ENCODE measurements at regions not wholly inside any gene's neighbourhood (a gene's known extent, or its start where the extent isn't known, plus 50 kb on each side); places are given as distances from the start of the nearest gene placed in this dataset.

DNA sequence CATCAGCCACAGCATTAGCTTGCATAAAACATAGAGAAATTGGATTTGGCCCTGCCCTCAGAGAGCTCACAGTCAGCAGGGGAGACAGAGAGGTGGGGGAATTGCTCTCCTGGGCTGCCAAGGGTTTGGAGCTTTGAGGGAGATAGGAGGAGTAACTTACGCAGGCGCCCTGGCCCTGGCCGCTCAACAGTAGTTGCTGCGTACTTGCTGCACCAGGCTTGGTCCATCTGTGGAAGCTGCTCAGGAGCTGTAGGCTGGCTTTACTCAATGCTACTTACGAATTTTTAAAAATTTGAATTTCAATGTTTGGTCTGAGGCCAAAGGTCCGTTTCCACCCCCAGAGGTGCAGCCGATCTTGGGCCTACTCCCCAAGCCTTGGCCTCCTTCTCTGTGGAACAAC lies 83.3 kb downstream of the CPZ start:
- Histone ChIP-seq H3K9ac (ENCODE audit: insufficient read depth, low read length, poor library complexity, severe bottlenecking) (no peak overlapping the region), H3K4me1 (ENCODE audit: control insufficient read depth in 1 of 2, insufficient read depth in 2 of 2, low read length in 2 of 2) (no peaks in the 10 kb centered on the region), H3K79me2 (ENCODE audit: insufficient read depth, low read length) (no peaks in the 10 kb centered on the region), H2AFZ (ENCODE audit: insufficient read depth, low read depth, low read length, poor library complexity, severe bottlenecking) (no peak overlapping the region), H4K20me1 (ENCODE audit: insufficient read depth, low read length) (no peaks in the 10 kb centered on the region), H3K36me3 (replicated peaks in 1 of 2; ENCODE audit: control insufficient read depth in 1 of 2, insufficient read depth in 2 of 2, low read length in 2 of 2) (no peaks in the 10 kb centered on the region), H3K4me2 (replicated peaks; ENCODE audit: extremely low read depth, low read length, poor library complexity, severe bottlenecking) (no peak overlapping the region), H3K27me3 (ENCODE audit: control insufficient read depth in 2 of 2, insufficient read depth in 2 of 2, low read length in 2 of 2) (no peaks in the 10 kb centered on the region), H3K4me3 (replicated peaks in 1 of 3; ENCODE audit: low read depth in 2 of 3, low read length in 3 of 3) (no peak overlapping the region), H3K9me3 (replicated peaks in 1 of 2; ENCODE audit: control insufficient read depth in 1 of 2, insufficient read depth in 1 of 2, low read length in 2 of 2) (no peaks in the 10 kb centered on the region), H3K27ac (ENCODE audit: low read depth in 1 of 2, low read length in 2 of 2) (no peak overlapping the region)
- 85% methylated on average over 5 of the region's 7 CpGs for WGBS (ENCODE audit: insufficient coverage)
- Mint-ChIP-seq H3K27me3 (ENCODE audit: low read depth in 3 of 3) (peaks cover 0 to 9% (median 2%) of the 10 kb centered on the region in 3 donors), H3K9me3 (no peaks in the 10 kb centered on the region), H3K4me1 (no peaks in the 10 kb centered on the region), H3K36me3 (no peaks in the 10 kb centered on the region), H3K4me3 (no peak overlapping the region), H3K27ac (no peak overlapping the region)
- no peak for DNase-seq
- intact Hi-C loops (cut with micrococcal nuclease), result no loop called here
- TF ChIP-seq, protein P1, sequence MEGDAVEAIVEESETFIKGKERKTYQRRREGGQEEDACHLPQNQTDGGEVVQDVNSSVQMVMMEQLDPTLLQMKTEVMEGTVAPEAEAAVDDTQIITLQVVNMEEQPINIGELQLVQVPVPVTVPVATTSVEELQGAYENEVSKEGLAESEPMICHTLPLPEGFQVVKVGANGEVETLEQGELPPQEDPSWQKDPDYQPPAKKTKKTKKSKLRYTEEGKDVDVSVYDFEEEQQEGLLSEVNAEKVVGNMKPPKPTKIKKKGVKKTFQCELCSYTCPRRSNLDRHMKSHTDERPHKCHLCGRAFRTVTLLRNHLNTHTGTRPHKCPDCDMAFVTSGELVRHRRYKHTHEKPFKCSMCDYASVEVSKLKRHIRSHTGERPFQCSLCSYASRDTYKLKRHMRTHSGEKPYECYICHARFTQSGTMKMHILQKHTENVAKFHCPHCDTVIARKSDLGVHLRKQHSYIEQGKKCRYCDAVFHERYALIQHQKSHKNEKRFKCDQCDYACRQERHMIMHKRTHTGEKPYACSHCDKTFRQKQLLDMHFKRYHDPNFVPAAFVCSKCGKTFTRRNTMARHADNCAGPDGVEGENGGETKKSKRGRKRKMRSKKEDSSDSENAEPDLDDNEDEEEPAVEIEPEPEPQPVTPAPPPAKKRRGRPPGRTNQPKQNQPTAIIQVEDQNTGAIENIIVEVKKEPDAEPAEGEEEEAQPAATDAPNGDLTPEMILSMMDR (IDR thresholded peaks at IDR 0.05), result no peak

DNA sequence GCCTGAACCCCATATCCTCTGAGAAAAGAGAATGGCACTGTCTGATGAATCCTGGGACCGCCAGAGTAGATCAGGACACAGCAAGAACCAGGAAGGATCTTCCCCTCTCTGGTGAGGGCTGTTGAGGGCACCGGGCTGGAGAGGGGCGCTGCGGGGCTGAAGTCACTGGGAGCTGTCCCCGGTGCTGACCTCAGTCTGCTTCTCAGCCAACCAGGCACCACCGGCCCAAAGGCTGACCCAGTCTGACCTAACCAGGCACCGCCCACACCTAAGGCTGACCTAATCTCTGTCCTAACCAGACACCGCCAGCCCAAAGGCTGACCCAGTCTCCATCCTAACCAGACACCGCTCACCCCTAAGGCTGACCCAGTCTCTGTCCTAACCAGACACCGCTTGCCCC lies 82.8 kb downstream of the CPZ start:
- intact Hi-C loops (cut with micrococcal nuclease), result no loop called here
- Mint-ChIP-seq H3K9me3 (no peaks in the 10 kb centered on the region), H3K27me3 (ENCODE audit: low read depth in 3 of 3) (peaks cover 0 to 9% (median 2%) of the 10 kb centered on the region in 3 donors), H3K27ac (no peak overlapping the region), H3K4me1 (no peaks in the 10 kb centered on the region), H3K36me3 (no peaks in the 10 kb centered on the region), H3K4me3 (no peak overlapping the region)
- Histone ChIP-seq H3K4me3 (replicated peaks in 1 of 3; ENCODE audit: low read depth in 2 of 3, low read length in 3 of 3) (no peak overlapping the region), H3K27me3 (ENCODE audit: control insufficient read depth in 2 of 2, insufficient read depth in 2 of 2, low read length in 2 of 2) (no peaks in the 10 kb centered on the region), H3K4me2 (replicated peaks; ENCODE audit: extremely low read depth, low read length, poor library complexity, severe bottlenecking) (no peak overlapping the region), H3K79me2 (ENCODE audit: insufficient read depth, low read length) (no peaks in the 10 kb centered on the region), H3K9me3 (replicated peaks in 1 of 2; ENCODE audit: control insufficient read depth in 1 of 2, insufficient read depth in 1 of 2, low read length in 2 of 2) (no peaks in the 10 kb centered on the region), H3K9ac (ENCODE audit: insufficient read depth, low read length, poor library complexity, severe bottlenecking) (no peak overlapping the region), H3K27ac (ENCODE audit: low read depth in 1 of 2, low read length in 2 of 2) (no peak overlapping the region), H3K36me3 (replicated peaks in 1 of 2; ENCODE audit: control insufficient read depth in 1 of 2, insufficient read depth in 2 of 2, low read length in 2 of 2) (no peaks in the 10 kb centered on the region), H2AFZ (ENCODE audit: insufficient read depth, low read depth, low read length, poor library complexity, severe bottlenecking) (no peak overlapping the region), H3K4me1 (ENCODE audit: control insufficient read depth in 1 of 2, insufficient read depth in 2 of 2, low read length in 2 of 2) (no peaks in the 10 kb centered on the region), H4K20me1 (ENCODE audit: insufficient read depth, low read length) (no peaks in the 10 kb centered on the region)
- TF ChIP-seq, protein P1 (IDR thresholded peaks at IDR 0.05), result no peak
- 22% methylated on average over 9 of the region's 10 CpGs for WGBS (ENCODE audit: insufficient coverage)
- no peak for DNase-seq
